HG03280 (cell line): ENCODE measurements at regions not wholly inside any gene's neighbourhood (a gene's known extent, or its start where the extent isn't known, plus 50 kb on each side); places are given as distances from the start of the nearest gene placed in this dataset.

Source experiments
- ATAC-seq: cut with Tn5 transposase; IDR thresholded peaks from one replicate; pipeline ENCODE4 v1.9.1; 2021; ENCODE audit warnings: mild to moderate bottlenecking, moderate library complexity; ENCODE audit not compliant: unreplicated experiment

GRCh38 chr4:138298866-138299265, 56.7 kb upstream of the SLC7A11 start:
- ATAC-seq: no peak

- no peak for ATAC-seq
Measured at GRCh38 chr4:138298431-138298830, 56.3 kb upstream of the SLC7A11 start.

- no peak for ATAC-seq
Measured at GRCh38 chr4:138297743-138298405, 55.7 kb upstream of the SLC7A11 start.

GRCh38 chr4:138292321-138292720, 50.2 kb upstream of the SLC7A11 start:
- no peak for ATAC-seq
